ENCODE measurements at regions not wholly inside any gene's neighbourhood (a gene's known extent, or its start where the extent isn't known, plus 50 kb on each side); places are given as distances from the start of the nearest gene placed in this dataset.
A peak's percentile ranks its signal among the peaks of the same experiment; 100 is the strongest.

GRCh38 chr12:67386869-67387565 lies 117.9 kb downstream of the CAND1 start:
- intact Hi-C loops (cut with micrococcal nuclease; ENCODE audit: unreplicated experiment): no loop called here
- H3K4me3 Mint-ChIP-seq (ENCODE audit: low read depth, unreplicated experiment): no peak overlapping the region
- BruUV-seq (replicated peaks): no TSS peak
- no peak overlapping the region for H3K27ac Mint-ChIP-seq (ENCODE audit: unreplicated experiment)
- CTCF ChIA-PET: interaction anchor here (0.7 kb wide), 1 partner anchor 33 kb away, joined by 3 read pairs; no protein-coding TSS in a partner anchor
- no peaks in the 10 kb centered on the region for H3K9me3 Mint-ChIP-seq (ENCODE audit: low read depth, unreplicated experiment)
- H3K36me3 Mint-ChIP-seq (ENCODE audit: insufficient read depth, unreplicated experiment): no peaks in the 10 kb centered on the region
- TF ChIP-seq CTCF (IDR thresholded peaks at IDR 0.05; ENCODE audit: unreplicated experiment): no peak
- H3K27me3 Mint-ChIP-seq (ENCODE audit: unreplicated experiment): no peaks in the 10 kb centered on the region
- DNase-seq: no peak
- H3K4me1 Mint-ChIP-seq (ENCODE audit: low read depth, unreplicated experiment): no peaks in the 10 kb centered on the region

- Mint-ChIP-seq H3K36me3 (ENCODE audit: insufficient read depth, unreplicated experiment) (no peaks in the 10 kb centered on the region), H3K27me3 (ENCODE audit: unreplicated experiment) (no peaks in the 10 kb centered on the region), H3K4me1 (ENCODE audit: low read depth, unreplicated experiment) (no peaks in the 10 kb centered on the region), H3K4me3 (ENCODE audit: low read depth, unreplicated experiment) (no peak overlapping the region), H3K27ac (ENCODE audit: unreplicated experiment) (no peak overlapping the region), H3K9me3 (ENCODE audit: low read depth, unreplicated experiment) (no peaks in the 10 kb centered on the region)
- CTCF ChIA-PET: no interaction called here
- TF ChIP-seq CTCF (IDR thresholded peaks at IDR 0.05; ENCODE audit: unreplicated experiment): peak; percentile 16
- no peak for DNase-seq
- no TSS peak for BruUV-seq (replicated peaks)
- intact Hi-C loops (cut with micrococcal nuclease; ENCODE audit: unreplicated experiment): no loop called here
Observed at GRCh38 chr12:67388331-67389138, 119.4 kb downstream of the CAND1 start.

- Mint-ChIP-seq H3K36me3 (ENCODE audit: insufficient read depth, unreplicated experiment) (no peaks in the 10 kb centered on the region), H3K4me3 (ENCODE audit: low read depth, unreplicated experiment) (no peak overlapping the region)
Observed at GRCh38 chr12:67390273-67390672, 121.1 kb downstream of the CAND1 start.

GRCh38 chr12:67391034-67391433 lies 121.9 kb downstream of the CAND1 start:
- no peaks in the 10 kb centered on the region for H3K27me3 Mint-ChIP-seq (ENCODE audit: unreplicated experiment)
- no peak for DNase-seq
- TF ChIP-seq CTCF (IDR thresholded peaks at IDR 0.05; ENCODE audit: unreplicated experiment): no peak
- H3K27ac Mint-ChIP-seq (ENCODE audit: unreplicated experiment): no peak overlapping the region
- H3K4me3 Mint-ChIP-seq (ENCODE audit: low read depth, unreplicated experiment): no peak overlapping the region
- no TSS peak for BruUV-seq (replicated peaks)
- no peaks in the 10 kb centered on the region for H3K9me3 Mint-ChIP-seq (ENCODE audit: low read depth, unreplicated experiment)
- H3K36me3 Mint-ChIP-seq (ENCODE audit: insufficient read depth, unreplicated experiment): no peaks in the 10 kb centered on the region
- no peaks in the 10 kb centered on the region for H3K4me1 Mint-ChIP-seq (ENCODE audit: low read depth, unreplicated experiment)
- intact Hi-C loops (cut with micrococcal nuclease; ENCODE audit: unreplicated experiment): no loop called here
- CTCF ChIA-PET: no interaction called here

More at GRCh38 chr12:67390273-67390672, 121.1 kb downstream of the CAND1 start:
- Mint-ChIP-seq H3K27ac (ENCODE audit: unreplicated experiment) (no peak overlapping the region), H3K9me3 (ENCODE audit: low read depth, unreplicated experiment) (no peaks in the 10 kb centered on the region), H3K4me1 (ENCODE audit: low read depth, unreplicated experiment) (no peaks in the 10 kb centered on the region), H3K27me3 (ENCODE audit: unreplicated experiment) (no peaks in the 10 kb centered on the region)
- DNase-seq: no peak
- CTCF ChIA-PET: interaction anchor here (1.2 kb wide), 1 partner anchor 13 kb away, joined by 3 read pairs; no protein-coding TSS in a partner anchor
- BruUV-seq (replicated peaks): no TSS peak
- intact Hi-C loops (cut with micrococcal nuclease; ENCODE audit: unreplicated experiment): no loop called here
- TF ChIP-seq CTCF (IDR thresholded peaks at IDR 0.05; ENCODE audit: unreplicated experiment): no peak
